Neural progenitor cell (in vitro differentiated cells): ENCODE measurements at regions not wholly inside any gene's neighbourhood (a gene's known extent, or its start where the extent isn't known, plus 50 kb on each side); places are given as distances from the start of the nearest gene placed in this dataset.

Experiments used
- DNase-seq: peaks from one replicate; pipeline ENCODE4 v3.0.0-alpha.2; 2016; ENCODE audit warnings: low spot score
- H2AFZ ChIP-seq: fragments of 200-600 bp; sonication (generic); replicated peaks from 2 replicates; pipeline ENCODE4 v1.6.1; 2016; ENCODE audit warnings: antibody characterized with exemption
- H3F3A ChIP-seq: fragments of 200-600 bp; sonication (generic); 2 replicates; pipeline ENCODE4 v1.6.1; 2016; ENCODE audit warnings: antibody characterized with exemption, low read depth
- H3K27ac ChIP-seq: fragments of 200-600 bp; sonication (generic); 2 replicates; pipeline ENCODE4 v1.5.1; 2016; ENCODE audit warnings: mild to moderate bottlenecking
- H3K27me3 ChIP-seq: fragments of 200-600 bp; sonication (generic); 2 replicates; pipeline ENCODE4 v1.6.1; 2016; ENCODE audit warnings: mild to moderate bottlenecking, moderate library complexity
- H3K36me3 ChIP-seq: fragments of 200-600 bp; sonication (generic); 2 replicates; pipeline ENCODE4 v1.5.1; 2016
- H3K4me1 ChIP-seq: fragments of 200-600 bp; sonication (generic); 2 replicates; pipeline ENCODE4 v1.6.1; 2016; ENCODE audit warnings: mixed run types
- H3K4me2 ChIP-seq: fragments of 200-600 bp; sonication (generic); 2 replicates; pipeline ENCODE4 v1.6.1; 2016
- H3K4me3 ChIP-seq: fragments of 200-600 bp; sonication (generic); 2 replicates; pipeline ENCODE4 v1.5.1; 2016
- H3K79me2 ChIP-seq: fragments of 200-600 bp; sonication (generic); 2 replicates; pipeline ENCODE4 v1.6.1; 2016; ENCODE audit warnings: low read depth
- H3K9ac ChIP-seq: fragments of 200-600 bp; sonication (generic); 2 replicates; pipeline ENCODE4 v1.6.1; 2016
- H3K9me3 ChIP-seq: fragments of 200-600 bp; sonication (generic); 2 replicates; pipeline ENCODE4 v1.5.1; 2016; ENCODE audit warnings: low read depth
- H4K20me1 ChIP-seq: fragments of 200-600 bp; sonication (generic); 2 replicates; pipeline ENCODE4 v1.6.1; 2016; ENCODE audit warnings: low read depth
- H3K27ac Mint-ChIP-seq: 3 replicates; pipeline ENCODE4 v1.8.0; 2021; ENCODE audit warnings: mixed read lengths
- H3K27me3 Mint-ChIP-seq: 2 replicates; pipeline ENCODE4 v1.8.0; 2022; ENCODE audit warnings: low read depth, mild to moderate bottlenecking, inconsistent platforms, moderate library complexity, mixed read lengths; ENCODE audit not compliant: insufficient read depth
- H3K36me3 Mint-ChIP-seq: 3 replicates; pipeline ENCODE4 v1.8.0; 2021; ENCODE audit warnings: mixed read lengths
- H3K4me1 Mint-ChIP-seq: 3 replicates; pipeline ENCODE4 v1.8.0; 2021; ENCODE audit warnings: mixed read lengths
- H3K4me3 Mint-ChIP-seq: 3 replicates; pipeline ENCODE4 v1.8.0; 2021; ENCODE audit warnings: mild to moderate bottlenecking, moderate library complexity, mixed read lengths
- H3K9me3 Mint-ChIP-seq: 3 replicates; pipeline ENCODE4 v1.8.0; 2020; ENCODE audit warnings: mixed read lengths
- EZH2 ChIP-seq: fragments of 200-600 bp; sonication (generic); IDR thresholded peaks from 2 replicates; pipeline ENCODE4 v1.6.1; 2017; ENCODE audit warnings: antibody characterized with exemption, mild to moderate bottlenecking, moderate library complexity
- EZH2phosphoT487 ChIP-seq: fragments of 200-600 bp; sonication (generic); IDR thresholded peaks from 2 replicates; pipeline ENCODE4 v1.6.1; 2017; ENCODE audit warnings: antibody characterized with exemption
- TF ChIP-seq, protein P1 (sequence below): fragments of 200-600 bp; sonication (generic); IDR thresholded peaks from 2 replicates; pipeline ENCODE4 v1.5.1; 2017; ENCODE audit warnings: antibody characterized with exemption, mild to moderate bottlenecking

DNA sequence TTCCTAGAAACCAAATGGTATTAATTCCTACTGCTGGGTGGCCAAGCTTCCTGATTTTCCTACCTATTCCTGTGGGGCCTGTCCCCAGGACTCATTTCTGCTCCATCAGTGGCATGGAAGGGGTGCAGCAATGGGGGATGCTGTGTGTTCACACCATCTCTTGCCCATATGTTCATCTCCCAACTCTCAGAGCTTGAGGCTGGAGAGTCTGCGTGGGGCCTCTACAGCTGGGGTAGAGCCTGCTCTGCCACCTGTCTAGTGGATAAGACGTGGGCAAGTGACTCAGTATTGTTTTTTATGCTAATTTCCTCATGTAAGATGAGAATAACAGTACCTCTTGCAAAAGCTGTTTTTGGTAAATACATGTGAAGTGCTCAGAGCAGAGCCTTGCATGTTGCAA is 149.8 kb downstream of the ACTR3 start:
- Histone ChIP-seq H3K4me1 (no peaks in the 10 kb centered on the region), H3K79me2 (no peaks in the 10 kb centered on the region), H3K4me2 (no peak overlapping the region), H3K9ac (no peak overlapping the region), H2AFZ (no peak overlapping the region), H3K4me3 (no peak overlapping the region), H3F3A (no peaks in the 10 kb centered on the region), H3K36me3 (no peaks in the 10 kb centered on the region), H3K27me3 (no peaks in the 10 kb centered on the region), H3K27ac (no peak overlapping the region), H4K20me1 (no peaks in the 10 kb centered on the region), H3K9me3 (no peaks in the 10 kb centered on the region)
- H3K36me3 Mint-ChIP-seq = no peaks in the 10 kb centered on the region
- TF ChIP-seq EZH2 (no peak), EZH2phosphoT487 (no peak)
- TF ChIP-seq, protein P1, sequence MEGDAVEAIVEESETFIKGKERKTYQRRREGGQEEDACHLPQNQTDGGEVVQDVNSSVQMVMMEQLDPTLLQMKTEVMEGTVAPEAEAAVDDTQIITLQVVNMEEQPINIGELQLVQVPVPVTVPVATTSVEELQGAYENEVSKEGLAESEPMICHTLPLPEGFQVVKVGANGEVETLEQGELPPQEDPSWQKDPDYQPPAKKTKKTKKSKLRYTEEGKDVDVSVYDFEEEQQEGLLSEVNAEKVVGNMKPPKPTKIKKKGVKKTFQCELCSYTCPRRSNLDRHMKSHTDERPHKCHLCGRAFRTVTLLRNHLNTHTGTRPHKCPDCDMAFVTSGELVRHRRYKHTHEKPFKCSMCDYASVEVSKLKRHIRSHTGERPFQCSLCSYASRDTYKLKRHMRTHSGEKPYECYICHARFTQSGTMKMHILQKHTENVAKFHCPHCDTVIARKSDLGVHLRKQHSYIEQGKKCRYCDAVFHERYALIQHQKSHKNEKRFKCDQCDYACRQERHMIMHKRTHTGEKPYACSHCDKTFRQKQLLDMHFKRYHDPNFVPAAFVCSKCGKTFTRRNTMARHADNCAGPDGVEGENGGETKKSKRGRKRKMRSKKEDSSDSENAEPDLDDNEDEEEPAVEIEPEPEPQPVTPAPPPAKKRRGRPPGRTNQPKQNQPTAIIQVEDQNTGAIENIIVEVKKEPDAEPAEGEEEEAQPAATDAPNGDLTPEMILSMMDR = no peak
- no peak overlapping the region for H3K27ac Mint-ChIP-seq
- no peak overlapping the region for H3K4me3 Mint-ChIP-seq
- peaks cover 3% of the 10 kb centered on the region for H3K4me1 Mint-ChIP-seq
- no peak for DNase-seq
- no peaks in the 10 kb centered on the region for H3K27me3 Mint-ChIP-seq
- peaks cover 11% of the 10 kb centered on the region for H3K9me3 Mint-ChIP-seq

DNA sequence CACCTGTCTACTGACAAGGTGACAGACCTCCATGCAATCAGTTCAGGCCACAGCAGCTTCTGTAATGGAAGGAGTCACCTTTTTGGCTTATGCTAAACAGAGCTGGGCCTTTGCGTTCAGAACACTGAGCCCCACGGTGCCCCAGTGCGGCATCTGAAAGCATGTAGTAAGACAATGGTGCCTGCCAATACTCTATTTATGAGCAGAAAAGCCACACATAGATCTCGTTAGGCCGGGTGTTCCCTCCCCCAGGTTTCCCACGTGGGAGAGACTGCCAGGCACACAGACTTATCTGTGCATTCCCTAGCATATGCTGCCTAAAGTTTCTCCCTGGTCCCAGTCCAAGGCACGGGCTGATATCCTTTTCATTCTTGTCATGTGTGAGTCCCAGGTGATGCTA is 150.9 kb downstream of the ACTR3 start:
- no peak overlapping the region for H3K27ac Mint-ChIP-seq
- Histone ChIP-seq H3K27me3 (no peaks in the 10 kb centered on the region), H3K9ac (no peak overlapping the region), H3K27ac (no peak overlapping the region), H4K20me1 (no peaks in the 10 kb centered on the region), H3F3A (no peaks in the 10 kb centered on the region), H3K36me3 (no peaks in the 10 kb centered on the region), H3K4me2 (no peak overlapping the region), H3K79me2 (no peaks in the 10 kb centered on the region), H2AFZ (no peak overlapping the region), H3K4me3 (no peak overlapping the region), H3K4me1 (no peaks in the 10 kb centered on the region), H3K9me3 (no peaks in the 10 kb centered on the region)
- no peaks in the 10 kb centered on the region for H3K36me3 Mint-ChIP-seq
- peaks cover 9% of the 10 kb centered on the region for H3K9me3 Mint-ChIP-seq
- DNase-seq = no peak
- TF ChIP-seq EZH2 (no peak), EZH2phosphoT487 (no peak)
- TF ChIP-seq, protein P1 = no peak
- no peak overlapping the region for H3K4me3 Mint-ChIP-seq
- no peaks in the 10 kb centered on the region for H3K27me3 Mint-ChIP-seq
- no peaks in the 10 kb centered on the region for H3K4me1 Mint-ChIP-seq

DNA sequence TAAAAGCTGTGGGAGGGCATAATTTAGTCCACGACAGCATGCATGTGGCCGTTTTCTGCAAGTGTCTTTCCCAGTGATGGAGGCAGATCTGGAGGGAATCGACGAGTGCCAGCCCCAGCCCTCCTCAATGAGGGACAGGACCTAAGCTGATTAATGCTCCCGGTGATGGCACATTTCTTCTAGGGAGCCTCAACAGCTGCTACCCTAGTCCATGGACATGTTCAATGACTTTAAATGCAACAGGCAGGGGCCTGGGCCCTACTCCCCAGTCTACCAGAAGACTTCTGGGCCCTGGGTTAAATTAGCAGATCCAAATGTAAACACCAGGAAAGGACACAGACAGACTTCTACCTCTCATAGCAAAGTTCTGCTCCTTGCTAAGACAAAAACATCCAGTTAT is 155.1 kb downstream of the ACTR3 start:
- Mint-ChIP-seq H3K9me3 (no peaks in the 10 kb centered on the region), H3K36me3 (no peaks in the 10 kb centered on the region), H3K4me1 (no peaks in the 10 kb centered on the region), H3K4me3 (no peak overlapping the region), H3K27ac (no peak overlapping the region), H3K27me3 (no peaks in the 10 kb centered on the region)
- Histone ChIP-seq H4K20me1 (no peaks in the 10 kb centered on the region), H3K27me3 (no peaks in the 10 kb centered on the region), H3F3A (no peaks in the 10 kb centered on the region), H3K4me2 (no peak overlapping the region), H3K4me3 (no peak overlapping the region), H2AFZ (no peak overlapping the region), H3K4me1 (no peaks in the 10 kb centered on the region), H3K79me2 (no peaks in the 10 kb centered on the region), H3K27ac (no peak overlapping the region), H3K9ac (no peak overlapping the region), H3K36me3 (no peaks in the 10 kb centered on the region), H3K9me3 (no peaks in the 10 kb centered on the region)
- no peak for DNase-seq
- no peak for TF ChIP-seq EZH2phosphoT487
- no peak for TF ChIP-seq EZH2
- TF ChIP-seq, protein P1 = no peak

DNA sequence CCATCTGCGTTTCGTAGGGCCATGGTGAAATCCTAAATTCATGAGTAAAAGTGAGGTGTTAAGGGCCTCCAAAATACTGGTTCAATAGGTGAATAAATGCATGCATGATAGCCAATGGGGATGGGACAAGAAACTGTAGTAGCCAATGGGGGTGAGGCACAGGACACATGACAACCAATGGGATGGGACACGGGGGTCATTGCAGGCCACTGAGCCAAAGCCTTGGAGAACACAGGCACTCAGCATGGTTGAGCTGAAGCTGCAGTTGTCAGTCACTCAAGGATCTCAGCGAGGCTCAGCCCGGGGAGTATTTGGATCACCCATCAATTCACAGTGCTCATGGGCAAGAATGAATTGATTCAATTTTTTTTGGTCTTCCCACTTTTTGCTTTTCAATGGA is 156.5 kb downstream of the ACTR3 start:
- Histone ChIP-seq H3K79me2 (no peaks in the 10 kb centered on the region), H3K27ac (no peak overlapping the region), H3K4me3 (no peak overlapping the region), H2AFZ (no peak overlapping the region), H3K27me3 (no peaks in the 10 kb centered on the region), H3K4me1 (no peaks in the 10 kb centered on the region), H3K9me3 (no peaks in the 10 kb centered on the region), H3K36me3 (no peaks in the 10 kb centered on the region), H4K20me1 (no peaks in the 10 kb centered on the region), H3K9ac (no peak overlapping the region), H3F3A (no peaks in the 10 kb centered on the region), H3K4me2 (no peak overlapping the region)
- H3K4me1 Mint-ChIP-seq = no peaks in the 10 kb centered on the region
- TF ChIP-seq, protein P1 = no peak
- TF ChIP-seq EZH2phosphoT487 = no peak
- H3K36me3 Mint-ChIP-seq = no peaks in the 10 kb centered on the region
- H3K4me3 Mint-ChIP-seq = no peak overlapping the region
- no peaks in the 10 kb centered on the region for H3K9me3 Mint-ChIP-seq
- H3K27ac Mint-ChIP-seq = no peak overlapping the region
- no peak for DNase-seq
- peaks cover 2% of the 10 kb centered on the region for H3K27me3 Mint-ChIP-seq
